RWPE2 (cell line): ENCODE measurements at regions not wholly inside any gene's neighbourhood (a gene's known extent, or its start where the extent isn't known, plus 50 kb on each side); places are given as distances from the start of the nearest gene placed in this dataset.

Experiments
- ATAC-seq: fragments of 200-7000 bp; cut with Tn5 transposase; 3 replicates; pipeline ENCODE4 v1.9.1; 2021; ENCODE audit warnings: low read depth
- DNase-seq: peaks from one replicate; pipeline ENCODE4 v3.0.0-alpha.2; 2020; ENCODE audit warnings: low spot score
- H3K27ac ChIP-seq: fragments of 450-650 bp; 2 replicates; pipeline ENCODE4 v1.5.1; 2017; ENCODE audit warnings: mild to moderate bottlenecking; ENCODE audit not compliant: poor library complexity, severe bottlenecking
- H3K27me3 ChIP-seq: fragments of 250-450 bp; sonication (Bioruptor Pico); 2 replicates; pipeline ENCODE4 v1.5.1; 2021; ENCODE audit warnings: mild to moderate bottlenecking, moderate library complexity; ENCODE audit not compliant: insufficient read depth, poor library complexity, severe bottlenecking
- H3K36me3 ChIP-seq: fragments of 250-450 bp; sonication (Bioruptor Pico); 2 replicates; pipeline ENCODE4 v1.5.1; 2020; ENCODE audit warnings: low read depth, mild to moderate bottlenecking, moderate library complexity
- H3K4me1 ChIP-seq: fragments of 250-450 bp; sonication (Bioruptor Pico); 2 replicates; pipeline ENCODE4 v1.5.1; 2021; ENCODE audit warnings: mild to moderate bottlenecking, moderate library complexity; ENCODE audit not compliant: insufficient read depth, poor library complexity, severe bottlenecking
- H3K4me3 ChIP-seq: fragments of 250-450 bp; sonication (Bioruptor Pico); 2 replicates; pipeline ENCODE4 v1.5.1; 2021; ENCODE audit warnings: mild to moderate bottlenecking, moderate library complexity; ENCODE audit not compliant: severe bottlenecking
- H3K9me3 ChIP-seq: fragments of 250-450 bp; sonication (Bioruptor Pico); 2 replicates; pipeline ENCODE4 v1.5.1; 2021; ENCODE audit warnings: mild to moderate bottlenecking, moderate library complexity; ENCODE audit not compliant: severe bottlenecking
- TF ChIP-seq, protein P1 (sequence below): fragments of 450-650 bp; IDR thresholded peaks from one replicate; pipeline ENCODE4 v1.5.1; 2017; ENCODE audit warnings: mild to moderate bottlenecking, moderate library complexity; ENCODE audit not compliant: poor library complexity, severe bottlenecking

DNA sequence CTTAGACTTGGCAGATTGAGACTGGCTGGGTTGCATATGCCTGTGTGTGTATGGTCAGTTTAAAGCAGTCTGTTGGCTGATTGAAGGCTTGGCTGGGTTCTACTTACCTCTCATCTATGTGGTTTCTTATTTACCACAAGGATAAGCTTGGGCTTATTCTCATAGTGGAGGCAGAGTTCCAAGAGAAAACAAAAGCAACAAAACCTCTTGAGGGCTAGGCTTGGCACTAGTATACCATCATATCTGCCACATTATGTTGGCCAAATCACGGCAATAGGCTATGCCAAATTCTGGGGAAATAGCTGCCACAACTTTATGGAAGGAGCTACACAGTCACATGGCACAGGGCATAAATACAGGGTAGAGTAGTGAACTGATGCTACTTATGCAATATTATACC, 714.1 kb downstream of the CBLN4 start:
- DNase-seq = no peak

DNA sequence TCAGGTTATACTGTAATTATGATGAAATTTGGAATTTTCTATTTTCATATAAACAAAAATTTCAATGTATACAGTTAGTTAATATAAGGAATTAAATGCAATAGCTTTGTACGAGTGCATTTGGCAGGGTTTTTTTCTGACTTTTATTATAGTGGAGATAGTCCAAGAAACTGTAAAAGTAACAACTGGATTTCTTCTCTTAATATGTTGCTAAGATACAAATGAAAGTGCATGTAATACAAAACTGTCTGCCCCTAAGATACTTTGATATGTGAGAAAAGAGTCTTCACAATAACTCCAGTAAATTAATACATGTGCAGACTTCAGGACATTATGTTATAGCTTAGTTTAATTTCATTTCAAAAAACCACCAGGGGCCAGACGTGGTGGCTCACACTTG, 721.4 kb downstream of the CBLN4 start:
- no peaks in the 10 kb centered on the region for H3K9me3 ChIP-seq
- no peak overlapping the region for H3K27ac ChIP-seq
- H3K4me3 ChIP-seq = no peak overlapping the region
- peaks cover 5% of the 10 kb centered on the region for H3K27me3 ChIP-seq
- H3K4me1 ChIP-seq = no peaks in the 10 kb centered on the region
- TF ChIP-seq, protein P1, sequence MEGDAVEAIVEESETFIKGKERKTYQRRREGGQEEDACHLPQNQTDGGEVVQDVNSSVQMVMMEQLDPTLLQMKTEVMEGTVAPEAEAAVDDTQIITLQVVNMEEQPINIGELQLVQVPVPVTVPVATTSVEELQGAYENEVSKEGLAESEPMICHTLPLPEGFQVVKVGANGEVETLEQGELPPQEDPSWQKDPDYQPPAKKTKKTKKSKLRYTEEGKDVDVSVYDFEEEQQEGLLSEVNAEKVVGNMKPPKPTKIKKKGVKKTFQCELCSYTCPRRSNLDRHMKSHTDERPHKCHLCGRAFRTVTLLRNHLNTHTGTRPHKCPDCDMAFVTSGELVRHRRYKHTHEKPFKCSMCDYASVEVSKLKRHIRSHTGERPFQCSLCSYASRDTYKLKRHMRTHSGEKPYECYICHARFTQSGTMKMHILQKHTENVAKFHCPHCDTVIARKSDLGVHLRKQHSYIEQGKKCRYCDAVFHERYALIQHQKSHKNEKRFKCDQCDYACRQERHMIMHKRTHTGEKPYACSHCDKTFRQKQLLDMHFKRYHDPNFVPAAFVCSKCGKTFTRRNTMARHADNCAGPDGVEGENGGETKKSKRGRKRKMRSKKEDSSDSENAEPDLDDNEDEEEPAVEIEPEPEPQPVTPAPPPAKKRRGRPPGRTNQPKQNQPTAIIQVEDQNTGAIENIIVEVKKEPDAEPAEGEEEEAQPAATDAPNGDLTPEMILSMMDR = no peak
- no peak for DNase-seq
- H3K36me3 ChIP-seq = no peaks in the 10 kb centered on the region
- ATAC-seq = no peak

More for the DNA sequence above, 714.1 kb downstream of the CBLN4 start:
- Histone ChIP-seq H3K9me3 (no peaks in the 10 kb centered on the region), H3K27me3 (no peaks in the 10 kb centered on the region), H3K27ac (no peak overlapping the region), H3K36me3 (no peaks in the 10 kb centered on the region), H3K4me3 (no peak overlapping the region), H3K4me1 (no peaks in the 10 kb centered on the region)
- TF ChIP-seq, protein P1 = no peak
- no peak for ATAC-seq

DNA sequence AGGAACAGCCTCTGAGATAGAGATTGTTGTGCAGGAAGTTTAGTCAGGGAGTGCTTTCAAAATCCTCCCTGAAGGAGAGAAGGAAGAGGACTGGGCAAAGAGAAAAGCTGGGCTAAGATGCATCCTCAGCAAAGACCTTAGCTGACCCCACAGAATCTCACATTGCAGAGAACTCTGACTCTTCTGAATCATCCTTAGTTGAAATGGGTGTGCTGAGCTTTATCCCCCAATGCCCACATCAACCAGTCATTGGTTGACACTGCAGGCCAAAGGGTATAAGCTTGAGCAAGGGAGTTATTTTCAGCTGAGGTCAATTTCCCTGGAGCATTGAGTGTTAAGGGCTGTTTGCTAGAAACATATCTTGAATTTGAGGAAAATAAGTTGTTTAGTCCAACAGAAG, 732.2 kb downstream of the CBLN4 start:
- Histone ChIP-seq H3K27ac (no peak overlapping the region), H3K9me3 (no peaks in the 10 kb centered on the region), H3K4me3 (no peak overlapping the region), H3K4me1 (no peaks in the 10 kb centered on the region), H3K27me3 (peaks cover under 1% of the 10 kb centered on the region), H3K36me3 (no peaks in the 10 kb centered on the region)
- no peak for DNase-seq
- ATAC-seq = no peak
- TF ChIP-seq, protein P1 = no peak

DNA sequence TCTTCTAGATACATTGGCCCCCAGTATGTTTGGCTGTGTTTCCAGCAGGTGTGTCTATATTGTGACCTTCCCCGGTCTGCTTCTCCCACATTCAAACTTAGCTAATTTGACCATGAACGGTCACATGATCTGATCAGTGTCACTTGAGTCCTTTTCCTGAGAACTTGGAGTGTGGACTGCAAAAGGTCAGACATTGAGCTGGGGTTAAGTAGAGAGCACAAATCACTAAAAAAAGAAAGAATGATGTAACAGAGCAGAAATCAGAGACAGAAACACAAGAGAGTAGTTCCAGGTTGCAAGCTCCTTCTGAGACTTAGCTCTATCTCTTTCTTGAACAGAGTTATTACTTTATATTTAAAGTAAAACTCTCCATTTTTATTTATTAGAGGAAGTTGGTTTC, 733.9 kb downstream of the CBLN4 start:
- ATAC-seq (no peak), DNase-seq (no peak)
- H3K27ac ChIP-seq = no peak overlapping the region
- TF ChIP-seq, protein P1 = no peak
- H3K36me3 ChIP-seq = no peaks in the 10 kb centered on the region
- H3K9me3 ChIP-seq = no peaks in the 10 kb centered on the region
- no peaks in the 10 kb centered on the region for H3K27me3 ChIP-seq
- H3K4me3 ChIP-seq = no peak overlapping the region
- no peaks in the 10 kb centered on the region for H3K4me1 ChIP-seq

DNA sequence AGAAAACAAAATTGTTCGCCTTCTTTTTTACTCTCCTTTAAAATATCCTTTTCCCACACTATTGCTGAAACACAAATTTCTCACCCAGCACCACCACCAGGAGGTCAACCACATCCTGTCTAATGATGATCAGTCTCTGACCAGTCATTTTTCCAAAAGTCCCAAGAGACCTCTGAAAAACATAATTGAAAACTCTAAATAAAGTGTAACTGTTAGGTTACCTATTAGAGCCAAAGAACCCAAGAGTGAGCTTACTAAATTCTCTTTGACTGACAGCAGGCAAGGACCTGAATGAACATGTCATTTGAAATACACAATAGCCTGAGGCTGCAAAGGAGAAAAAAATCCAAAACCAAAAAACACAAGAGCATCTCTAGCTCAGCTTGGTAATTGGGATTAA, 735.4 kb downstream of the CBLN4 start:
- peaks cover 10% of the 10 kb centered on the region for H3K27me3 ChIP-seq
- no peak for DNase-seq

More for the DNA sequence above, 735.4 kb downstream of the CBLN4 start:
- Histone ChIP-seq H3K36me3 (no peaks in the 10 kb centered on the region), H3K4me3 (no peak overlapping the region), H3K27ac (no peak overlapping the region), H3K4me1 (no peaks in the 10 kb centered on the region), H3K9me3 (no peaks in the 10 kb centered on the region)
- TF ChIP-seq, protein P1 = no peak
- ATAC-seq = no peak
